GM12892 (cell line): ENCODE measurements at regions not wholly inside any gene's neighbourhood (a gene's known extent, or its start where the extent isn't known, plus 50 kb on each side); places are given as distances from the start of the nearest gene placed in this dataset.

Experiments
- DNase-seq: peaks from one replicate; pipeline ENCODE4 v3.0.0; 2011; ENCODE audit not compliant: insufficient read length
- FAIRE-seq: peaks from 2 replicates; lab custom pipeline; 2011; peaks lifted over from hg19 to GRCh38; lab: Jason Lieb, UNC
- POLR2A ChIP-seq: IDR thresholded peaks from 2 replicates; pipeline ENCODE4 v1.6.1; 2011; ENCODE audit warnings: low read depth, low read length, control low read depth
- POLR2AphosphoS5 ChIP-seq: IDR thresholded peaks from 2 replicates; pipeline ENCODE4 v1.6.1; 2011; ENCODE audit warnings: low read depth, low read length, control low read depth
- TAF1 ChIP-seq: IDR thresholded peaks from 2 replicates; pipeline ENCODE4 v1.6.1; 2011; ENCODE audit warnings: low read depth, mild to moderate bottlenecking, control low read depth, low read length, borderline replicate concordance

GRCh38 chr6:164838068-164838615 is 471.3 kb downstream of the C6orf118 start:
- no peak for FAIRE-seq
- no peak for TF ChIP-seq POLR2A
- no peak for TF ChIP-seq TAF1
- no peak for TF ChIP-seq POLR2AphosphoS5
- no peak for DNase-seq

GRCh38 chr6:164836486-164836885 is 472.9 kb downstream of the C6orf118 start:
- FAIRE-seq (no peak), DNase-seq (no peak)
- TF ChIP-seq POLR2AphosphoS5 (no peak), TAF1 (no peak), POLR2A (no peak)

GRCh38 chr6:164832410-164832809 is 477.0 kb downstream of the C6orf118 start:
- no peak for FAIRE-seq
- TF ChIP-seq POLR2AphosphoS5 (no peak), TAF1 (no peak), POLR2A (no peak)
- DNase-seq: no peak

- DNase-seq (no peak), FAIRE-seq (no peak)
- TF ChIP-seq TAF1: no peak
- TF ChIP-seq POLR2AphosphoS5: no peak
These were observed 481.9 kb downstream of the C6orf118 start for GRCh38 chr6:164827537-164827936.

GRCh38 chr6:164826831-164827468 is 482.5 kb downstream of the C6orf118 start:
- FAIRE-seq (no peak), DNase-seq (no peak)
- no peak for TF ChIP-seq POLR2A
- no peak for TF ChIP-seq POLR2AphosphoS5

- FAIRE-seq: no peak
- TF ChIP-seq POLR2AphosphoS5 (no peak), TAF1 (no peak), POLR2A (no peak)
- DNase-seq: no peak
These were observed 484.0 kb downstream of the C6orf118 start for GRCh38 chr6:164825386-164825785.

GRCh38 chr6:164817662-164818061 is 491.7 kb downstream of the C6orf118 start:
- FAIRE-seq (no peak), DNase-seq (no peak)
- TF ChIP-seq TAF1 (no peak), POLR2AphosphoS5 (no peak), POLR2A (no peak)

- TF ChIP-seq POLR2AphosphoS5 (no peak), POLR2A (no peak), TAF1 (no peak)
- no peak for FAIRE-seq
These were observed 496.7 kb downstream of the C6orf118 start for GRCh38 chr6:164812706-164813105.

GRCh38 chr6:164807125-164807524 is 502.3 kb downstream of the C6orf118 start:
- no peak for TF ChIP-seq POLR2AphosphoS5
- no peak for TF ChIP-seq TAF1
- no peak for TF ChIP-seq POLR2A
- FAIRE-seq: no peak
- DNase-seq: no peak

More at GRCh38 chr6:164812706-164813105, 496.7 kb downstream of the C6orf118 start:
- no peak for DNase-seq

GRCh38 chr6:164795056-164795815 is 514.2 kb downstream of the C6orf118 start:
- TF ChIP-seq POLR2A (no peak), POLR2AphosphoS5 (no peak), TAF1 (no peak)

GRCh38 chr6:164792666-164793065 is 516.7 kb downstream of the C6orf118 start:
- FAIRE-seq (no peak), DNase-seq (no peak)
- TF ChIP-seq POLR2A (no peak), TAF1 (no peak), POLR2AphosphoS5 (no peak)

More at GRCh38 chr6:164795056-164795815, 514.2 kb downstream of the C6orf118 start:
- DNase-seq (no peak), FAIRE-seq (no peak)

GRCh38 chr6:164791498-164791897 is 517.9 kb downstream of the C6orf118 start:
- no peak for DNase-seq
- TF ChIP-seq POLR2AphosphoS5 (no peak), TAF1 (no peak), POLR2A (no peak)

More at GRCh38 chr6:164791498-164791897, 517.9 kb downstream of the C6orf118 start:
- FAIRE-seq: no peak
